ENCODE measurements at regions not wholly inside any gene's neighbourhood (a gene's known extent, or its start where the extent isn't known, plus 50 kb on each side); places are given as distances from the start of the nearest gene placed in this dataset.

- no peak overlapping the region for H3K4me3 ChIP-seq (ENCODE audit: low read length)
- H3K27me3 ChIP-seq (ENCODE audit: control insufficient read depth, low read length) = no peaks in the 10 kb centered on the region
These were observed 68.6 kb upstream of the IRX4 start for GRCh38 chr5:1951165-1951816.

GRCh38 chr5:1950708-1951103 is 68.0 kb upstream of the IRX4 start:
- Histone ChIP-seq H3K4me3 (ENCODE audit: low read length) (no peak overlapping the region), H4K20me1 (ENCODE audit: control insufficient read depth, insufficient read depth, low read depth, low read length) (no peaks in the 10 kb centered on the region), H3K79me2 (ENCODE audit: control insufficient read depth, low read length) (no peaks in the 10 kb centered on the region), H3K4me1 (ENCODE audit: control insufficient read depth, low read length) (no peaks in the 10 kb centered on the region), H3K9me3 (ENCODE audit: control insufficient read depth, insufficient read depth, low read length) (no peaks in the 10 kb centered on the region), H3K27me3 (ENCODE audit: control insufficient read depth, low read length) (no peaks in the 10 kb centered on the region), H3K9me2 (replicated peaks; ENCODE audit: control insufficient read depth, low read length) (no peaks in the 10 kb centered on the region), H3K4me2 (ENCODE audit: low read length) (no peak overlapping the region), H3F3A (ENCODE audit: control insufficient read depth, insufficient read depth) (no peaks in the 10 kb centered on the region), H3K36me3 (ENCODE audit: control insufficient read depth, low read length) (no peaks in the 10 kb centered on the region), H3K27ac (ENCODE audit: low read depth, low read length) (no peak overlapping the region)
- no peak for TF ChIP-seq EZH2phosphoT487 (IDR thresholded peaks at IDR 0.05; ENCODE audit: borderline replicate concordance, low read length)
- no peak for TF ChIP-seq CTCF (IDR thresholded peaks at IDR 0.05; ENCODE audit: low read depth, low read length, poor library complexity, severe bottlenecking)

More at GRCh38 chr5:1951165-1951816, 68.6 kb upstream of the IRX4 start:
- Histone ChIP-seq H3K9me3 (ENCODE audit: control insufficient read depth, insufficient read depth, low read length) (no peaks in the 10 kb centered on the region), H4K20me1 (ENCODE audit: control insufficient read depth, insufficient read depth, low read depth, low read length) (no peaks in the 10 kb centered on the region), H3K36me3 (ENCODE audit: control insufficient read depth, low read length) (no peaks in the 10 kb centered on the region), H3K79me2 (ENCODE audit: control insufficient read depth, low read length) (no peaks in the 10 kb centered on the region), H3K4me1 (ENCODE audit: control insufficient read depth, low read length) (no peaks in the 10 kb centered on the region), H3K4me2 (ENCODE audit: low read length) (no peak overlapping the region), H3F3A (ENCODE audit: control insufficient read depth, insufficient read depth) (no peaks in the 10 kb centered on the region), H3K9me2 (replicated peaks; ENCODE audit: control insufficient read depth, low read length) (no peaks in the 10 kb centered on the region), H3K27ac (ENCODE audit: low read depth, low read length) (no peak overlapping the region)
- TF ChIP-seq CTCF (IDR thresholded peaks at IDR 0.05; ENCODE audit: low read depth, low read length, poor library complexity, severe bottlenecking) (no peak), EZH2phosphoT487 (IDR thresholded peaks at IDR 0.05; ENCODE audit: borderline replicate concordance, low read length) (no peak)

- no peaks in the 10 kb centered on the region for H4K20me1 ChIP-seq (ENCODE audit: control insufficient read depth, insufficient read depth, low read depth, low read length)
- H3K27me3 ChIP-seq (ENCODE audit: control insufficient read depth, low read length) = no peaks in the 10 kb centered on the region
- H3K9me2 ChIP-seq (replicated peaks; ENCODE audit: control insufficient read depth, low read length) = no peaks in the 10 kb centered on the region
- no peak overlapping the region for H3K4me3 ChIP-seq (ENCODE audit: low read length)
- no peaks in the 10 kb centered on the region for H3K36me3 ChIP-seq (ENCODE audit: control insufficient read depth, low read length)
- no peaks in the 10 kb centered on the region for H3K4me1 ChIP-seq (ENCODE audit: control insufficient read depth, low read length)
- TF ChIP-seq EZH2phosphoT487 (IDR thresholded peaks at IDR 0.05; ENCODE audit: borderline replicate concordance, low read length) (no peak), CTCF (IDR thresholded peaks at IDR 0.05; ENCODE audit: low read depth, low read length, poor library complexity, severe bottlenecking) (no peak)
- no peak overlapping the region for H3K27ac ChIP-seq (ENCODE audit: low read depth, low read length)
- H3K4me2 ChIP-seq (ENCODE audit: low read length) = no peak overlapping the region
- H3K9me3 ChIP-seq (ENCODE audit: control insufficient read depth, insufficient read depth, low read length) = no peaks in the 10 kb centered on the region
- no peaks in the 10 kb centered on the region for H3K79me2 ChIP-seq (ENCODE audit: control insufficient read depth, low read length)
- no peaks in the 10 kb centered on the region for H3F3A ChIP-seq (ENCODE audit: control insufficient read depth, insufficient read depth)
These were observed 67.5 kb upstream of the IRX4 start for GRCh38 chr5:1950096-1950707.

Data from DOHH2 (cell line).